ENCODE measurements at regions not wholly inside any gene's neighbourhood (a gene's known extent, or its start where the extent isn't known, plus 50 kb on each side); places are given as distances from the start of the nearest gene placed in this dataset.

DNA sequence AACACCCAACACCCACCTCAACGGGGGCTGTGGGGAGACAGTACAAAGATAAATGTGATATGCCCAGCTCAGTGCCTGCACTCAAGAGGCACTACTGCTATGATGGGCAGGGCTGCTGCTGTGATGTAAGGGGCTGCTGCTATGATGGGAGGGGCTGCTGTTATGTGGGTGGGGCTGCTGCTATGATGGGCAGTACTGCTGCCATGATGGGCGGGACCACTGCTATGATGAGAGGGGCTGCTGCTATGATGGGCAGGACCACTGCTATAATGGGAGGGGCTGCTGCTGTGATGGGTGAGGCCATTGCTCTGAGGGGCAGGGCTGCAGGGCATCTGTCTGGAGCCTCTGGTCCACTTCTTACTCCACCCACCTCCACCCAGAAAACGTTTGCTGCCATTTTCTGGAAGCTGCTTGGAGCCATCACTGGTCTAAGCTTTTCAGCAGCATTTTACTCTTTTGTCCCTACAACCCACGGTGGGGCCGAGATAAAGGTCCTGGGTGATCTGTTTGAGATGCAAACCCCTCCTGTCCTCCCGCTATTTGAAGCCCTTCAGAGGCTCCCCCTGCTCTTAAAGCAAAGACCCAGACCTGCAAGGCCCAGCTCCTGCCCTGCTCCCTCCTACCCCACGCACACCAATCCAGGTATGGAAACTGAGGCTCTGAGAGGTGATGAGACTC is 656.9 kb downstream of the PTPRU start:
- Histone ChIP-seq H3K79me2 (ENCODE audit: control insufficient read depth, insufficient read depth, low read length) (no peaks in the 10 kb centered on the region), H3K27ac (ENCODE audit: control insufficient read depth, insufficient read depth, low read length) (no peak overlapping the region), H3K4me3 (ENCODE audit: control insufficient read depth in 2 of 3, extremely low read depth in 1 of 3, insufficient read depth in 2 of 3, low read depth in 1 of 3, low read length in 3 of 3) (no peak overlapping the region), H3K9me3 (ENCODE audit: control insufficient read depth, low read depth, low read length) (no peaks in the 10 kb centered on the region), H3K4me1 (ENCODE audit: control insufficient read depth, extremely low read depth, insufficient read depth, low read length) (no peaks in the 10 kb centered on the region), H3K36me3 (ENCODE audit: control insufficient read depth in 2 of 2, extremely low read depth in 1 of 2, insufficient read depth in 2 of 2, low read length in 2 of 2) (no peaks in the 10 kb centered on the region), H2AFZ (ENCODE audit: control insufficient read depth, low read length) (no peak overlapping the region), H4K20me1 (ENCODE audit: control insufficient read depth, extremely low read depth, insufficient read depth, low read length) (no peaks in the 10 kb centered on the region), H3K9ac (ENCODE audit: control insufficient read depth, extremely low read depth, insufficient read depth, low read length) (no peak overlapping the region), H3K9me1 (ENCODE audit: control insufficient read depth, extremely low read depth, insufficient read depth, low read length) (no peaks in the 10 kb centered on the region), H3K4me2 (ENCODE audit: control insufficient read depth, extremely low read depth, insufficient read depth, low read depth, low read length) (no peak overlapping the region), H3K27me3 (ENCODE audit: control insufficient read depth, extremely low read depth, insufficient read depth, low read length) (peaks cover 12% of the 10 kb centered on the region)
- TF ChIP-seq, protein P1, sequence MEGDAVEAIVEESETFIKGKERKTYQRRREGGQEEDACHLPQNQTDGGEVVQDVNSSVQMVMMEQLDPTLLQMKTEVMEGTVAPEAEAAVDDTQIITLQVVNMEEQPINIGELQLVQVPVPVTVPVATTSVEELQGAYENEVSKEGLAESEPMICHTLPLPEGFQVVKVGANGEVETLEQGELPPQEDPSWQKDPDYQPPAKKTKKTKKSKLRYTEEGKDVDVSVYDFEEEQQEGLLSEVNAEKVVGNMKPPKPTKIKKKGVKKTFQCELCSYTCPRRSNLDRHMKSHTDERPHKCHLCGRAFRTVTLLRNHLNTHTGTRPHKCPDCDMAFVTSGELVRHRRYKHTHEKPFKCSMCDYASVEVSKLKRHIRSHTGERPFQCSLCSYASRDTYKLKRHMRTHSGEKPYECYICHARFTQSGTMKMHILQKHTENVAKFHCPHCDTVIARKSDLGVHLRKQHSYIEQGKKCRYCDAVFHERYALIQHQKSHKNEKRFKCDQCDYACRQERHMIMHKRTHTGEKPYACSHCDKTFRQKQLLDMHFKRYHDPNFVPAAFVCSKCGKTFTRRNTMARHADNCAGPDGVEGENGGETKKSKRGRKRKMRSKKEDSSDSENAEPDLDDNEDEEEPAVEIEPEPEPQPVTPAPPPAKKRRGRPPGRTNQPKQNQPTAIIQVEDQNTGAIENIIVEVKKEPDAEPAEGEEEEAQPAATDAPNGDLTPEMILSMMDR (optimal IDR thresholded peaks at IDR 0.05 in 1 of 3, IDR thresholded peaks at IDR 0.05 in 1 of 3, conservative IDR thresholded peaks at IDR 0.05 in 1 of 3; ENCODE audit: extremely low read depth in 1 of 3, insufficient read depth in 2 of 3, low read length in 3 of 3) = no peak
- TF ChIP-seq EZH2 (IDR thresholded peaks at IDR 0.05; ENCODE audit: low read length) = no peak
- no peak for FAIRE-seq
- no peak for DNase-seq (ENCODE audit: low read depth, low spot score)
- dilution Hi-C loops (cut with MboI; ENCODE audit: extremely low pct_ligation_motif_present, low sequenced_read_pairs) = no loop called here

DNA sequence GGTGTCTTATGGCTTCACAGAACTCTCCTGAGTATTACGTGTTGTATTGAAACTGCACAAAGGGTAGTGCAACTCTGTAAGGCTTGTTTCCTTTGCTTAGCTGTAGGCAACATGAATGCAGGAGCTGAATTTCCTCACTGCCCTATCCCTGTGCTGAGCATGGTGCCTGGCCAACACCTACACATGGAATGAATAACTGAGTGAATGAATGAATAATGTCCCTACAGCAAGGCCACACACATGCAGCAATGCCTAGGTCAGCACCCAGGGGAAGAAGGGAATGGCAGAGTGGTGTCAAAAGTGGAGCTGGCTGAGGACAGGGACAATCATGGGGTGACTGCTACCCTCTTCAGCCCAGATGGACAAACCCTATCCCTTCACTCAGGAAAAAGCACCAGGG is 655.9 kb downstream of the PTPRU start:
- H3K9ac ChIP-seq (ENCODE audit: control insufficient read depth, extremely low read depth, insufficient read depth, low read length) = no peak overlapping the region
- no peaks in the 10 kb centered on the region for H3K79me2 ChIP-seq (ENCODE audit: control insufficient read depth, insufficient read depth, low read length)
- peaks cover 12% of the 10 kb centered on the region for H3K27me3 ChIP-seq (ENCODE audit: control insufficient read depth, extremely low read depth, insufficient read depth, low read length)
- DNase-seq (ENCODE audit: low read depth, low spot score) (no peak), FAIRE-seq (no peak)
- H4K20me1 ChIP-seq (ENCODE audit: control insufficient read depth, extremely low read depth, insufficient read depth, low read length) = no peaks in the 10 kb centered on the region
- H3K4me2 ChIP-seq (ENCODE audit: control insufficient read depth, extremely low read depth, insufficient read depth, low read depth, low read length) = no peak overlapping the region
- no peak overlapping the region for H2AFZ ChIP-seq (ENCODE audit: control insufficient read depth, low read length)
- no peaks in the 10 kb centered on the region for H3K4me1 ChIP-seq (ENCODE audit: control insufficient read depth, extremely low read depth, insufficient read depth, low read length)
- H3K9me3 ChIP-seq (ENCODE audit: control insufficient read depth, low read depth, low read length) = no peaks in the 10 kb centered on the region
- dilution Hi-C loops (cut with MboI; ENCODE audit: extremely low pct_ligation_motif_present, low sequenced_read_pairs) = no loop called here
- H3K9me1 ChIP-seq (ENCODE audit: control insufficient read depth, extremely low read depth, insufficient read depth, low read length) = no peaks in the 10 kb centered on the region
- no peak overlapping the region for H3K4me3 ChIP-seq (ENCODE audit: control insufficient read depth in 2 of 3, extremely low read depth in 1 of 3, insufficient read depth in 2 of 3, low read depth in 1 of 3, low read length in 3 of 3)
- no peak overlapping the region for H3K27ac ChIP-seq (ENCODE audit: control insufficient read depth, insufficient read depth, low read length)
- TF ChIP-seq, protein P1 (optimal IDR thresholded peaks at IDR 0.05 in 1 of 3, IDR thresholded peaks at IDR 0.05 in 1 of 3, conservative IDR thresholded peaks at IDR 0.05 in 1 of 3; ENCODE audit: extremely low read depth in 1 of 3, insufficient read depth in 2 of 3, low read length in 3 of 3) = no peak
- no peak for TF ChIP-seq EZH2 (IDR thresholded peaks at IDR 0.05; ENCODE audit: low read length)
- H3K36me3 ChIP-seq (ENCODE audit: control insufficient read depth in 2 of 2, extremely low read depth in 1 of 2, insufficient read depth in 2 of 2, low read length in 2 of 2) = no peaks in the 10 kb centered on the region

All from keratinocyte (primary cell).